ENCODE measurements at regions not wholly inside any gene's neighbourhood (a gene's known extent, or its start where the extent isn't known, plus 50 kb on each side); places are given as distances from the start of the nearest gene placed in this dataset.

DNA sequence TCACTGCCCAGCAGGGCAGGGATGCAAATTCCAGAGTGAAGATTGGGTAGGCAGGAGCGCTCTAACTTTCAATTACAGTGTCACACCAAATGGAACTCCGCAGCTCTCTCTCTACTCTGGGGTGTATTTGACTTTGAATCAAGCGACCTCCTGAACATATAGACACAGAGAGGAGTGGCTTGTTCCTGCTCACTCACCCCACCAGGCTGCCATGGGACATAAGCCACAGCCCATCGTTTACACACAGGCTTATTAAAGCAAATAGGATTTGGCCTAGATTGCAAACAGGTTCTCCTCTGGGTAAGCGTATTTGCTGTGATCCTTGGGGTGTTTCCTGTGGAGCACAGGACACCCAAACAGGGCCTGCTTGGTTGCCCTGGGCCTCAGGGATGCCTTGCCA is 281.6 kb upstream of the CCL2 start:
- H3K4me3 ChIP-seq, result no peak overlapping the region
- ATAC-seq, result no peak

DNA sequence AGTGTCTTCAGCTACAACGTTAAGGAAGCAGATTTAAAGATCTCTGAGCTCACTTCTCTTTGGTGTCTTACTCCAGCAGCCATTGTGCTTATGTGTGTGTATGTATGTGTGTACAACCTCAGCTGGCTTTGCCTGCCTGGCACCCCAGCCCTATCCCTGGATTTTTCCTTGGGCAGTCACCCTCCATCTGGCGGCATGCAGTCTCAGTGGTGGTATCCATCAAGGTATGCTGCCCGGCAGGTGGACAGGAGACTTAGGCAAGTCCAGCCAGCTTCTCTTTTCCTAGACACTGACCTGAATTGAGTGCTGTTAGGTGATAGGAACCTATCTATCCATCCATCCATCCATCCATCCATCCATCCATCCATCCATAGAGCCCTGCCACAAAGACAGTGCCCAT is 280.8 kb upstream of the CCL2 start:
- intact Hi-C loops (cut with DNase I), result no loop called here
- Histone ChIP-seq H3K36me3 (no peaks in the 10 kb centered on the region), H3K4me3 (no peak overlapping the region), H3K27ac (no peak overlapping the region), H3K27me3 (peaks cover 10% of the 10 kb centered on the region), H3K4me1 (no peaks in the 10 kb centered on the region), H3K9me3 (no peaks in the 10 kb centered on the region)
- TF ChIP-seq, protein P1, sequence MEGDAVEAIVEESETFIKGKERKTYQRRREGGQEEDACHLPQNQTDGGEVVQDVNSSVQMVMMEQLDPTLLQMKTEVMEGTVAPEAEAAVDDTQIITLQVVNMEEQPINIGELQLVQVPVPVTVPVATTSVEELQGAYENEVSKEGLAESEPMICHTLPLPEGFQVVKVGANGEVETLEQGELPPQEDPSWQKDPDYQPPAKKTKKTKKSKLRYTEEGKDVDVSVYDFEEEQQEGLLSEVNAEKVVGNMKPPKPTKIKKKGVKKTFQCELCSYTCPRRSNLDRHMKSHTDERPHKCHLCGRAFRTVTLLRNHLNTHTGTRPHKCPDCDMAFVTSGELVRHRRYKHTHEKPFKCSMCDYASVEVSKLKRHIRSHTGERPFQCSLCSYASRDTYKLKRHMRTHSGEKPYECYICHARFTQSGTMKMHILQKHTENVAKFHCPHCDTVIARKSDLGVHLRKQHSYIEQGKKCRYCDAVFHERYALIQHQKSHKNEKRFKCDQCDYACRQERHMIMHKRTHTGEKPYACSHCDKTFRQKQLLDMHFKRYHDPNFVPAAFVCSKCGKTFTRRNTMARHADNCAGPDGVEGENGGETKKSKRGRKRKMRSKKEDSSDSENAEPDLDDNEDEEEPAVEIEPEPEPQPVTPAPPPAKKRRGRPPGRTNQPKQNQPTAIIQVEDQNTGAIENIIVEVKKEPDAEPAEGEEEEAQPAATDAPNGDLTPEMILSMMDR (IDR thresholded peaks at IDR 0.05), result no peak
- no peak for DNase-seq
- no peak for ATAC-seq

More for the DNA sequence above, 281.6 kb upstream of the CCL2 start:
- H3K27ac ChIP-seq, result no peak overlapping the region
- no peaks in the 10 kb centered on the region for H3K36me3 ChIP-seq
- H3K27me3 ChIP-seq, result peaks cover 10% of the 10 kb centered on the region
- H3K4me1 ChIP-seq, result no peaks in the 10 kb centered on the region
- TF ChIP-seq, protein P1 (IDR thresholded peaks at IDR 0.05), result no peak
- no peak for DNase-seq
- no peaks in the 10 kb centered on the region for H3K9me3 ChIP-seq
- intact Hi-C loops (cut with DNase I), result no loop called here

DNA sequence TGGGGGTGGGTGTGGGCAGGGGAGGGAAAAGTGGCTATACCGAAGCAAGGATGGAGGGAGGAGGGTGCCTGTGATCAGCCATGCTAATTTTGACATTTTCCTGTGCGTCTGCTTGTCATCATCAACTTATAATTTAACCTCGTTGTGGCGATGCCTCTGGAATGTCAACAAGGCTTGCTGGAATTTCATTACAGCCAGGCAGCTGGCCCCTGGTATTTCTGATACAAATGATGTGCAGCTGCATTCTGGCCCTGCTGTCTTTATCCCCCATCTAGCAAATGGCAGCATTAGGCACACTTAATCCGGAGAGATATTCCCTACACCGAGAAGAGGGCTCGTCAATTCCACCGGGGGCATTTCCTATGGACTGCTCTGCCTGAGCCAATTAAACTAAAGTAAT is 278.3 kb upstream of the CCL2 start:
- Histone ChIP-seq H3K9me3 (no peaks in the 10 kb centered on the region), H3K4me3 (no peak overlapping the region), H3K27ac (no peak overlapping the region), H3K27me3 (peaks cover 10% of the 10 kb centered on the region), H3K36me3 (no peaks in the 10 kb centered on the region), H3K4me1 (no peaks in the 10 kb centered on the region)
- DNase-seq, result no peak
- no peak for ATAC-seq
- intact Hi-C loops (cut with DNase I), result no loop called here
- TF ChIP-seq, protein P1 (IDR thresholded peaks at IDR 0.05), result no peak

DNA sequence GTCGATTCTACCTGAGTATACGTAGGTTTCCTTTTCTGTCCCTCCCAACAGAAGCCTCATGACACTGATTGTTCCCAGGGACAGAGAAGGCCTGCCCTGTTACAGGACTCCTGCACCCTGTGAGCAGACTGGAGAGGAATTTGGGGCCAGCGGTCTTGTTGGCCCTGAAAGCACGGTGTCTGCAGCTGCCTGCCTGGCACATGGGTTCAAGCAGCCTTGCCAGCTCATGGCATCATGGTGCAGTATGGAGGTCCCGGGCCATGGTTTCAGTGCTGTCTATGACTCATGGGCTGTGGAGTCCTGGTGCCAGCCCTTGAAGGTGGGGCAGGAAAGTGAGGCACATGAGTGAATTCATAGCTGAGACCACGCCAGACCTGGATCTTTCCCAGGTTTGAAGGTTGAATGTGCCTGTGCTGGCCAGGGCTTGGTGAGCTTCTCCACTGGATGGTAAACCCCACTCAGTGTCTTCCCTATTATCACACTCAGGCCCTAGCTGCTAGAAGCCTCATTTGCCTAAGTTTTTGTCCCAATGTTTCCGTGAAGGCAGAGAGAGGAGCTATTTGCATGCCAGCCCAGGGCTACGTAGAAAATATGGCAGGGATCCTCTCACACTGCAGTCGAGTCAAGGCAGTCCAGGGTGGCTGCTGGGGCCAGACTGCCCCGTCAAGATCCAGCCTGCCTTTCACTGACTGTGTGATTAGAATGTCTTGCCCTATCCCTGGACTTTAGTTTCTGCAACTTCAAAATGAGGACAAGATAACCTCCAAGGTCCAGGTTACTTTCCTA is 277.2 kb upstream of the CCL2 start:
- Histone ChIP-seq H3K4me3 (no peak overlapping the region), H3K27ac (no peak overlapping the region), H3K36me3 (no peaks in the 10 kb centered on the region), H3K27me3 (peaks cover 10% of the 10 kb centered on the region), H3K9me3 (no peaks in the 10 kb centered on the region), H3K4me1 (no peaks in the 10 kb centered on the region)
- TF ChIP-seq, protein P1 (IDR thresholded peaks at IDR 0.05), result no peak
- DNase-seq (no peak), ATAC-seq (no peak)
- intact Hi-C loops (cut with DNase I), result no loop called here

DNA sequence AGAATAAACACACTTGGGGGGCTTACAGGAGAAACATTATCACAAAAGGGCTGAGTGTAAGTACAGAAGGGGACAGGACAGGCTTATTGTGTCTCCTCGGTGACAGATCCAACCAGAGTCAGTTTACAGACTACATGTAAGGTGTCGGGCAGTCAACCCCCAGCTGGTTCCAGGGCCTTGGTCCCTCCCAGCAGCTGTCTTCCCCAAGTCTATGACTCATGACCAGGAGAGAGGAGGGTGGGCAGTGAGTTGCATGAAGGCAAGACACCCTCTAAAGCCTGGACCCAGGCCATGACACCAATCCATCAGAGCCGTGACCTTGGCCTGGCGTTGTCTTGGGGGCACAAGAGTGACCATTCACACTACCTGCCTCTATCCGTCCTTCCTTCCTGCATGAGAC is 276.2 kb upstream of the CCL2 start:
- Histone ChIP-seq H3K9me3 (no peaks in the 10 kb centered on the region), H3K27ac (no peak overlapping the region), H3K36me3 (no peaks in the 10 kb centered on the region), H3K4me3 (no peak overlapping the region), H3K27me3 (peaks cover 10% of the 10 kb centered on the region), H3K4me1 (no peaks in the 10 kb centered on the region)
- intact Hi-C loops (cut with DNase I), result no loop called here
- DNase-seq (no peak), ATAC-seq (no peak)
- TF ChIP-seq, protein P1 (IDR thresholded peaks at IDR 0.05), result no peak

Measured in upper lobe of right lung (tissue), 1 donor.